ENCODE measurements at regions not wholly inside any gene's neighbourhood (a gene's known extent, or its start where the extent isn't known, plus 50 kb on each side); places are given as distances from the start of the nearest gene placed in this dataset.

- in situ Hi-C loops (cut with HindIII; ENCODE audit: low pct_unique_long_range_greater_than_20kb, low sequenced_read_pairs), result no loop called here
Measured at GRCh38 chrX:9144701-9145241, 110.8 kb upstream of the FAM9B start.

DNA sequence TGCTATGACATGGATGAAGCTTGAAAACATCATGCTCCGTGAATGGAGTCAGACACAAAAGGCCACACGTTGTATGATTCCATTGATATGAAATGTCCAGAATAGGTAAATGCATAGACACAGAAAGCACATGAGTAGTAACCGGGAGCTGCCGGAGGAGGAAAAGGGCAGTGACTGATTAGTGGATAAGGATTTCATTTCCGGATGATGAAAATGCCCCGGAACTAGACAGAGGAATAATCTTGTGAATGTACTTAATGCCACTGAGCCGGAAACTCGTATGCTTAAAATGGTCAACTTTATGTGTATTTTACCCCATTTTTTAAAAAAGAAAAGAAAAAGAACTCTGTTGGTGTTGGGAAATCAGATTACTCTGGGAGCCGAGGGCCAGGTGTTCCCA is 112.7 kb upstream of the FAM9B start:
- in situ Hi-C loops (cut with HindIII; ENCODE audit: low pct_unique_long_range_greater_than_20kb, low sequenced_read_pairs), result no loop called here
- no peak for DNase-seq (ENCODE audit: low read depth, low spot score)

More at GRCh38 chrX:9144701-9145241, 110.8 kb upstream of the FAM9B start:
- no peak for DNase-seq (ENCODE audit: low read depth, low spot score)

- no peak for DNase-seq (ENCODE audit: low read depth, low spot score)
- in situ Hi-C loops (cut with HindIII; ENCODE audit: low pct_unique_long_range_greater_than_20kb, low sequenced_read_pairs), result no loop called here
Measured at GRCh38 chrX:9147086-9147485, 113.2 kb upstream of the FAM9B start.

GRCh38 chrX:9147726-9148125 is 113.8 kb upstream of the FAM9B start:
- in situ Hi-C loops (cut with HindIII; ENCODE audit: low pct_unique_long_range_greater_than_20kb, low sequenced_read_pairs), result no loop called here
- no peak for DNase-seq (ENCODE audit: low read depth, low spot score)

- in situ Hi-C loops (cut with HindIII; ENCODE audit: low pct_unique_long_range_greater_than_20kb, low sequenced_read_pairs), result no loop called here
- DNase-seq (ENCODE audit: low read depth, low spot score), result no peak
Measured at GRCh38 chrX:9148615-9149399, 114.9 kb upstream of the FAM9B start.

- DNase-seq (ENCODE audit: low read depth, low spot score), result no peak
- in situ Hi-C loops (cut with HindIII; ENCODE audit: low pct_unique_long_range_greater_than_20kb, low sequenced_read_pairs), result no loop called here
Measured at GRCh38 chrX:9149501-9150245, 115.7 kb upstream of the FAM9B start.

GRCh38 chrX:9151772-9152307 is 117.9 kb upstream of the FAM9B start:
- DNase-seq (ENCODE audit: low read depth, low spot score), result no peak
- in situ Hi-C loops (cut with HindIII; ENCODE audit: low pct_unique_long_range_greater_than_20kb, low sequenced_read_pairs), result no loop called here

DNA sequence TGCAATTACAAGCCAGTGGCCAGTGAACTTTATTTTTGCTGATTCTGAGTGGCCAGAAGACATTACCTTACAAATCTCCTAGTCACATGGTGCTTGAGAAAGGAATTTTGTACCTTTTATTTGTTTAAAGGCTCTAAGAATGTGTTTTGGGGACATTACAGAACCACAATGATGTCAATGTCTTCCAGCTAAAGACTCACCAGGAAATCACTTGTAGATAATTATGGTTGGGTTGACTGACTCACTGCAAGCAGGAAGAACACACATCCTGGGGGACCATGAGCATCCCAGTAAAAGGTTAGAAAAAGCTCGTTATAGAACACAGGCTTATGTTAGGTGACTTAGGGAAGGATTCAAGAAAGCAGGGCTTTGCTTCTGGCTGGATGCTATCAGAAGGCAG is 119.4 kb upstream of the FAM9B start:
- in situ Hi-C loops (cut with HindIII; ENCODE audit: low pct_unique_long_range_greater_than_20kb, low sequenced_read_pairs), result no loop called here
- DNase-seq (ENCODE audit: low read depth, low spot score), result no peak

- in situ Hi-C loops (cut with HindIII; ENCODE audit: low pct_unique_long_range_greater_than_20kb, low sequenced_read_pairs), result no loop called here
- DNase-seq (ENCODE audit: low read depth, low spot score), result no peak
Measured at GRCh38 chrX:9158611-9159010, 124.7 kb upstream of the FAM9B start.

- in situ Hi-C loops (cut with HindIII; ENCODE audit: low pct_unique_long_range_greater_than_20kb, low sequenced_read_pairs), result no loop called here
- no peak for DNase-seq (ENCODE audit: low read depth, low spot score)
Measured at GRCh38 chrX:9160698-9161329, 126.9 kb upstream of the FAM9B start.

DNA sequence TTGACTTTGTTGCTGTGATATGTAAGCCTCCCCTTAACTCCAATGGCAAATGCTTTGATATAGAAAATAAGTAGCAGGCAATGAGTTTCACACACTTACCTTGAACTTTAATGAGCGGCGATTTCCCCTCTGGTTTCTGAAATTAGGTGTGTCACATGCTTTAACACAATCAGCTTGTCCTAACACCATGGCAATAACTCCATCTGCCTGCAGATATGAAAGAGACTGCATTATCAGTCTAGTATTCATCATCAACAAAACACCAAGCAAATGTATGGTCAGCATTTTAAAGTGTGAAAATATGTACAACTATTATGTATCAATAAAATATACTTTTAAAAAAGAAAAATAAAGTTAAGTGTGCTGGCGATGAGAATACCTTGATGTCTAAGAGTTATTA is 128.8 kb upstream of the FAM9B start:
- no peak for DNase-seq (ENCODE audit: low read depth, low spot score)
- in situ Hi-C loops (cut with HindIII; ENCODE audit: low pct_unique_long_range_greater_than_20kb, low sequenced_read_pairs), result no loop called here

GRCh38 chrX:9163214-9163709 is 129.3 kb upstream of the FAM9B start:
- peak; percentile 43 for DNase-seq (ENCODE audit: low read depth, low spot score)
- in situ Hi-C loops (cut with HindIII; ENCODE audit: low pct_unique_long_range_greater_than_20kb, low sequenced_read_pairs), result no loop called here

DNA sequence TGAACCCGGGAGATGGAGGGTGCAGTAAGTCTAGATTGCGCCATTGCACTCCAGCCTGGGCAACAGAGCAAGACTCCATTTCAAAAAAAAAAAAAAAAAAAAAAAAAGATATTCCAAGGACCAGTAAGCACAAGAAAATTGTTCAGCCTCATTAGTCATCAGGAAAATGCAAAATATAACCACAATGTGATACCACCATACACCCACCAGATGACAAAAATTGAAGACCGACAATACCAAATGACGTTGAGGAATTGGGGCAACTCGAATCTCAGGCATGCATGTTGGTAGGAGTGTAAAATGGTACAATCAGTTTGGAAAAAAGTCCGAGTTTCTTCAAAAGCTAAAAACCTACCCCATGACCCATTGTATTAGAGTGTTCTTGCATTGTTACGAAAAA is 130.2 kb upstream of the FAM9B start:
- in situ Hi-C loops (cut with HindIII; ENCODE audit: low pct_unique_long_range_greater_than_20kb, low sequenced_read_pairs), result no loop called here
- DNase-seq (ENCODE audit: low read depth, low spot score), result no peak

DNA sequence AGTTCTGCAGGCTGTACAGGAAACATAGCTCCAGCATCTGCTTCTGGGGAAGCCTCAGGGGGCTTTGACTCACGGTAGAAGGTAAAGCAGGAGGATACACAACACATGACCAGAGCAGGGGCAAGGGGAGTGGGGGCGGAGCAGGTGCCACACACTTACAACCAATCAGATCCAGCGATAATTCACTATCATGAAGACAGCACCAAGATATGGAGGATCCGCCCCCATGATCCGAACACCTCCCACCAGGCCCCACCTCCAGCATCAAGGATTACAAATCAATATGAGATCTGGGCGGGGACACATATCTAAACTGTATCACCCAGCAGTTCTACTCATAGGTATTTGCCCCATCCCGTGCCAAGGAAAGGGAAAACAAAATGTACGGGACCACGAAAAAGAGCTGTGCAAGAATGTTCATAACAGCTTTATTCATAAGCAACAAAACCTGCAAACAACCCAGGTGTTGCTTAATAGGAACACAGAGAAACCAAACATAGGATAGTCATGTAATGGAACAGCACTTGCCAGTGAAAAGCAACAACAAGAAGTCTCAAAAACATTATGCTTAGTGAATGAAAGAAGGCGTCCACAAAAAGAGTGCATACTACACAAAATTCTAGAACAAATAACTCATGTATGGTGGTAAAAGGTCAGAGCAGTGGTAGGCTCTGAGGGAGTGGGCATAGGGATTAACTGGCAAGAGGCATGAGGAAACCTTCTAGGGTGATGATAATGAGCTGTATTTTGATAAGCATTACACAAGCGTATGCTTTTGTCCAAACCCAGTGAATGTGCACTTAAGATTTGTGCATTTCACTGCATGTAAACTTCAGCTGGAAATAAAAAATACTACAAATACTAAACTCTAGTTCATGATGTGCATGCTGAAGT is 130.9 kb upstream of the FAM9B start:
- DNase-seq (ENCODE audit: low read depth, low spot score), result no peak
- in situ Hi-C loops (cut with HindIII; ENCODE audit: low pct_unique_long_range_greater_than_20kb, low sequenced_read_pairs), result no loop called here

GRCh38 chrX:9166584-9166944 is 132.6 kb upstream of the FAM9B start:
- no peak for DNase-seq (ENCODE audit: low read depth, low spot score)
- in situ Hi-C loops (cut with HindIII; ENCODE audit: low pct_unique_long_range_greater_than_20kb, low sequenced_read_pairs), result no loop called here

GRCh38 chrX:9171841-9172463 is 138.0 kb upstream of the FAM9B start:
- DNase-seq (ENCODE audit: low read depth, low spot score), result no peak

DNA sequence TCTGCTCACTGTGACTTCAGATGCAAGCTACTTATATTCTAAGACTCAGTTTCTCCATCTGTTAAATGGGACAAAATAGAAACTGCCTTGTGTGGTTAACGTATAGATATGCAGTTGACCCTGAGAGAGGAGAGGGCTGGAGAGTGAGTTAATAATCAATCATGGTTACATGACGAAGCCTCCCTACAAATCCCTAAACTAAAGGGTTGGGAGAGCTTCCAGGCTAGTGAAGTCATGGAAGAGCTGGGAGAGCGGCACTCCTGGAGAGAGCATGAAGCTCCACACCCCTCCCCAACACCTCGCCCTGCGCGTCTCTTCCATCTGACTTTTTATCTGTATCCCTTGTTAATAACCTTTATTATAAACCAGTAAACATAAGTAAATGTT is 138.5 kb upstream of the FAM9B start:
- no peak for DNase-seq (ENCODE audit: low read depth, low spot score)
- in situ Hi-C loops (cut with HindIII; ENCODE audit: low pct_unique_long_range_greater_than_20kb, low sequenced_read_pairs), result no loop called here

More at GRCh38 chrX:9171841-9172463, 138.0 kb upstream of the FAM9B start:
- in situ Hi-C loops (cut with HindIII; ENCODE audit: low pct_unique_long_range_greater_than_20kb, low sequenced_read_pairs), result no loop called here

Data from SK-MEL-5 (cell line).